IMR-90 (cell line): ENCODE measurements at regions not wholly inside any gene's neighbourhood (a gene's known extent, or its start where the extent isn't known, plus 50 kb on each side); places are given as distances from the start of the nearest gene placed in this dataset.

Source experiments
- ATAC-seq: fragments of 200-7000 bp; cut with Tn5 transposase; 2 replicates; pipeline ENCODE4 v1.9.1; 2020; ENCODE audit warnings: low read depth, mild to moderate bottlenecking, moderate library complexity
- BruUV-seq: library from RNA; stranded (reverse); fragments of 400-500 nt; replicated peaks from 2 replicates; lab custom pipeline; 2021; lab: Mats Ljungman, UMichigan
- CTCF ChIA-PET: fragments of 300-600 bp; formaldehyde crosslinking; extraction: SDS; loops from one replicate; lab custom pipeline; 2021; ENCODE audit warnings: antibody characterized with exemption; lab: Yijun Ruan, JAX
- POLR2A ChIA-PET: fragments of 300-600 bp; sonication (Branson Sonifier 250); formaldehyde crosslinking; loops from one replicate; lab custom pipeline; 2022; ENCODE audit warnings: antibody characterized with exemption; ENCODE audit not compliant: unreplicated experiment; lab: Charles Lee
- DNase-seq: peaks from one replicate; pipeline ENCODE4 v3.0.0; 2013
- H2AFZ ChIP-seq: replicated peaks from 2 replicates; pipeline ENCODE3; 2013; ENCODE audit warnings: low read length, mild to moderate bottlenecking; ENCODE audit not compliant: poor library complexity
- H2AK5ac ChIP-seq: 2 replicates; pipeline ENCODE4 v1.6.1; 2013; ENCODE audit warnings: low read depth, low read length, inconsistent platforms
- H2AK9ac ChIP-seq: replicated peaks from 2 replicates; pipeline ENCODE3; 2013; ENCODE audit warnings: mild to moderate bottlenecking, low read depth, low read length, moderate library complexity; ENCODE audit not compliant: poor library complexity
- H2BK120ac ChIP-seq: 2 replicates; pipeline ENCODE4 v1.6.1; 2013; ENCODE audit warnings: low read depth, low read length, inconsistent platforms
- H2BK15ac ChIP-seq: 3 replicates; pipeline ENCODE4 v1.6.1; 2013; ENCODE audit warnings: low read depth, low read length, inconsistent platforms
- H2BK20ac ChIP-seq: 2 replicates; pipeline ENCODE4 v1.6.1; 2013; ENCODE audit warnings: low read depth, mild to moderate bottlenecking, inconsistent platforms, low read length, moderate library complexity
- H2BK5ac ChIP-seq: 2 replicates; pipeline ENCODE4 v1.6.1; 2013; ENCODE audit warnings: mild to moderate bottlenecking, low read depth, low read length, inconsistent platforms; ENCODE audit not compliant: poor library complexity, severe bottlenecking
- H3K14ac ChIP-seq: replicated peaks from 2 replicates; pipeline ENCODE4 v1.6.1; 2013; ENCODE audit warnings: low read depth, low read length, inconsistent platforms
- H3K18ac ChIP-seq: 2 replicates; pipeline ENCODE4 v1.6.1; 2013; ENCODE audit warnings: low read depth, low read length, control low read depth
- H3K23ac ChIP-seq: 2 replicates; pipeline ENCODE4 v1.6.1; 2013; ENCODE audit warnings: low read depth, low read length, inconsistent platforms
- H3K27ac ChIP-seq: 2 replicates; pipeline ENCODE4 v1.5.1; 2013; ENCODE audit warnings: mild to moderate bottlenecking, control low read depth, low read length; ENCODE audit not compliant: insufficient read depth
- H3K27me3 ChIP-seq: 2 replicates; pipeline ENCODE4 v1.6.1; 2013; ENCODE audit warnings: low read length; ENCODE audit not compliant: control insufficient read depth, insufficient read depth
- H3K36me3 ChIP-seq: 2 replicates; pipeline ENCODE4 v1.6.1; 2013; ENCODE audit warnings: low read length, mixed read lengths; ENCODE audit not compliant: control insufficient read depth, insufficient read depth
- H3K4ac ChIP-seq: 2 replicates; pipeline ENCODE4 v1.6.1; 2013; ENCODE audit warnings: low read depth, low read length, inconsistent platforms
- H3K4me1 ChIP-seq: 2 replicates; pipeline ENCODE4 v1.6.1; 2013; ENCODE audit warnings: low read length, mixed read lengths; ENCODE audit not compliant: control insufficient read depth, insufficient read depth
- H3K4me2 ChIP-seq: 2 replicates; pipeline ENCODE4 v1.6.1; 2013; ENCODE audit warnings: low read depth, mild to moderate bottlenecking, control low read depth, low read length, moderate library complexity
- H3K4me3 ChIP-seq: 2 replicates; pipeline ENCODE4 v1.5.1; 2013; ENCODE audit warnings: low read depth, mild to moderate bottlenecking, control low read depth, low read length, moderate library complexity; ENCODE audit not compliant: insufficient read depth
- H3K56ac ChIP-seq: 2 replicates; pipeline ENCODE4 v1.6.1; 2013; ENCODE audit warnings: low read length, inconsistent platforms; ENCODE audit not compliant: insufficient read depth; ENCODE audit errors: extremely low read depth
- H3K79me1 ChIP-seq, 2 experiments: 2 replicates each; pipeline ENCODE4 v1.6.1; 2013; ENCODE audit warnings: low read length in 2 of 2, inconsistent platforms in 1 of 2, low read depth in 1 of 2
- H3K9ac ChIP-seq: 2 replicates; pipeline ENCODE4 v1.6.1; 2013; ENCODE audit warnings: low read depth, low read length, control low read depth
- H3K9me1 ChIP-seq: 2 replicates; pipeline ENCODE4 v1.6.1; 2013; ENCODE audit warnings: low read length, inconsistent platforms; ENCODE audit not compliant: insufficient read depth
- H3K9me3 ChIP-seq: 2 replicates; pipeline ENCODE4 v1.6.1; 2013; ENCODE audit warnings: low read length; ENCODE audit not compliant: control insufficient read depth, insufficient read depth
- H4K20me1 ChIP-seq: 2 replicates; pipeline ENCODE4 v1.6.1; 2013; ENCODE audit warnings: low read length, inconsistent platforms; ENCODE audit not compliant: insufficient read depth
- H4K5ac ChIP-seq: 2 replicates; pipeline ENCODE4 v1.6.1; 2013; ENCODE audit warnings: mild to moderate bottlenecking, low read depth, low read length, control low read depth
- H4K8ac ChIP-seq, 2 experiments: 2 replicates each; pipeline ENCODE4 v1.6.1; 2013; ENCODE audit warnings: low read depth in 2 of 2, low read length in 2 of 2, control low read depth in 1 of 2, inconsistent platforms in 1 of 2
- H4K91ac ChIP-seq: 2 replicates; pipeline ENCODE4 v1.6.1; 2013; ENCODE audit warnings: low read depth, low read length, inconsistent platforms; ENCODE audit not compliant: insufficient read depth
- BHLHE40 ChIP-seq: fragments of 150-350 bp; IDR thresholded peaks from 2 replicates; pipeline ENCODE4 v1.6.1; 2016; ENCODE audit warnings: mild to moderate bottlenecking, low read depth, low read length
- CEBPB ChIP-seq: IDR thresholded peaks from 2 replicates; pipeline ENCODE4 v1.6.1; 2012; ENCODE audit warnings: low read depth, low read length, improper control_type of control experiment
- CHD1 ChIP-seq: IDR thresholded peaks from 2 replicates; pipeline ENCODE4 v1.6.1; 2012; ENCODE audit warnings: low read depth, low read length, improper control_type of control experiment
- CTCF ChIP-seq: conservative IDR thresholded peaks from 2 replicates; pipeline ENCODE4 v1.5.1; 2012; ENCODE audit warnings: mild to moderate bottlenecking, low read depth, low read length, improper control_type of control experiment
- MAFK ChIP-seq: IDR thresholded peaks from 2 replicates; pipeline ENCODE4 v1.6.1; 2012; ENCODE audit warnings: low read depth, low read length, improper control_type of control experiment
- MAZ ChIP-seq: IDR thresholded peaks from 2 replicates; pipeline ENCODE4 v1.6.1; 2012; ENCODE audit warnings: low read depth, mild to moderate bottlenecking, low read length, improper control_type of control experiment, moderate library complexity, borderline replicate concordance
- MXI1 ChIP-seq: IDR thresholded peaks from 2 replicates; pipeline ENCODE4 v1.6.1; 2012; ENCODE audit warnings: low read depth, mild to moderate bottlenecking, low read length, moderate library complexity, borderline replicate concordance
- NFE2L2 ChIP-seq: fragments of 150-350 bp; IDR thresholded peaks from 2 replicates; pipeline ENCODE4 v1.6.1; 2016; ENCODE audit warnings: low read depth, mild to moderate bottlenecking, low read length
- RCOR1 ChIP-seq: IDR thresholded peaks from 2 replicates; pipeline ENCODE4 v1.6.1; 2012; ENCODE audit warnings: mild to moderate bottlenecking, low read length, improper control_type of control experiment; ENCODE audit not compliant: insufficient replicate concordance
- SMC3 ChIP-seq: fragments of 150-350 bp; IDR thresholded peaks from 2 replicates; pipeline ENCODE4 v1.6.1; 2016; ENCODE audit warnings: low read depth, mild to moderate bottlenecking, antibody characterized with exemption, low read length, moderate library complexity
- USF2 ChIP-seq: fragments of 150-350 bp; IDR thresholded peaks from 2 replicates; pipeline ENCODE4 v1.6.1; 2017; ENCODE audit warnings: mild to moderate bottlenecking, antibody characterized with exemption, low read length, low read depth
- WGBS, 2 experiments: methylation state at CpG; one replicate each; pipeline versions ENCODE4 v1.1.5 to v1.1.7; 2013; ENCODE audit warnings: missing lambda C conversion rate in 2 of 2; ENCODE audit not compliant: insufficient read length in 1 of 2; ENCODE audit errors: extremely low coverage in 2 of 2; 5-methylcytosine and 5-hydroxymethylcytosine counted together
- dilution Hi-C: fragments of 300-500 bp; cut with HindIII; formaldehyde crosslinking; loops from one replicate; pipeline ENCODE4 v1.14.3; 2018; ENCODE audit warnings: low sequenced_read_pairs; ENCODE audit not compliant: unreplicated experiment
- in situ Hi-C: fragments of 300-500 bp; cut with MboI; formaldehyde crosslinking; loops from 3 replicates; pipeline ENCODE4 v1.14.3; 2019; ENCODE audit warnings: low sequenced_read_pairs, inconsistent platforms, mixed read lengths
- intact Hi-C: fragments of 100-400 bp; cut with micrococcal nuclease; formaldehyde crosslinking; loops from 2 replicates; pipeline ENCODE4 v1.10.0; 2022
- TF ChIP-seq, protein P1 (sequence below): fragments of 150-350 bp; IDR thresholded peaks from 2 replicates; pipeline ENCODE4 v1.6.1; 2016; ENCODE audit warnings: low read depth, mild to moderate bottlenecking, low read length, moderate library complexity, borderline replicate concordance

DNA sequence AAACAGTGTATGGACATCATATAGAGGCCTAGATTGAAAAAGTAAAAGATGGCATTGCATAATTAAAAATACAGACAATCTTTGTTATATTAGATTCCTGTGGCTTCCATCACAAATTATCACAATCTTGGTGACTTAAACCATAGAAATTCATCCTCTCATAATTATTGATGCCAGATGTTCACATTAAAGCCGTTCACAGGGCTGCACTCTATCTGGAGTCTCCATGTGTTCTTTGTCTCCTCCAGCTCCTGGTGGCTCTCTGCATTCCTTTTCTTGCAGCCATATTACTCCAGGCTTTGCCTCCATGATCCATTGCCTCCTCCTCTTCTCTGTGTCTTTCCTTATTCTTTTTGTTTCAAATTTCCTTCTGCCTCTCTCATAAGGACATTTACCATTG lies 875.7 kb upstream of the USP15 start:
- ATAC-seq (no peak), DNase-seq (no peak)
- no peak overlapping the region for H2AFZ ChIP-seq
- H3K9me3 ChIP-seq, result peaks cover 12% of the 10 kb centered on the region
- H2AK9ac ChIP-seq, result no peak overlapping the region
- H3K4ac ChIP-seq, result no peak overlapping the region
- no peak overlapping the region for H3K18ac ChIP-seq
- no peaks in the 10 kb centered on the region for H3K9me1 ChIP-seq
- no TSS peak for BruUV-seq
- no peak overlapping the region for H2BK15ac ChIP-seq
- no peaks in the 10 kb centered on the region for H3K79me1 ChIP-seq
- H2BK5ac ChIP-seq, result no peak overlapping the region
- H3K27me3 ChIP-seq, result no peaks in the 10 kb centered on the region
- no peak overlapping the region for H3K14ac ChIP-seq
- H4K8ac ChIP-seq, result no peak overlapping the region
- H3K56ac ChIP-seq, result no peak overlapping the region
- no peak overlapping the region for H3K23ac ChIP-seq
- no peaks in the 10 kb centered on the region for H4K20me1 ChIP-seq
- no peak overlapping the region for H2BK20ac ChIP-seq
- H3K27ac ChIP-seq, result no peak overlapping the region
- intact Hi-C loops (no loop called here), dilution Hi-C loops (no loop called here), in situ Hi-C loops (no loop called here)
- no peak overlapping the region for H2AK5ac ChIP-seq
- ChIA-PET POLR2A (no interaction called here), CTCF (no interaction called here)
- no peak overlapping the region for H3K9ac ChIP-seq
- no CpG with 5 or more reads among the region's 1 CpG for WGBS, 2 experiments
- no peak overlapping the region for H4K91ac ChIP-seq
- no peak overlapping the region for H4K5ac ChIP-seq
- no peaks in the 10 kb centered on the region for H3K4me1 ChIP-seq
- H3K4me3 ChIP-seq, result no peak overlapping the region
- no peak overlapping the region for H3K4me2 ChIP-seq
- no peak overlapping the region for H2BK120ac ChIP-seq
- no peaks in the 10 kb centered on the region for H3K36me3 ChIP-seq
- TF ChIP-seq MAZ, result no peak
- no peak for TF ChIP-seq MAFK
- no peak for TF ChIP-seq NFE2L2
- TF ChIP-seq CHD1, result no peak
- TF ChIP-seq, protein P1, sequence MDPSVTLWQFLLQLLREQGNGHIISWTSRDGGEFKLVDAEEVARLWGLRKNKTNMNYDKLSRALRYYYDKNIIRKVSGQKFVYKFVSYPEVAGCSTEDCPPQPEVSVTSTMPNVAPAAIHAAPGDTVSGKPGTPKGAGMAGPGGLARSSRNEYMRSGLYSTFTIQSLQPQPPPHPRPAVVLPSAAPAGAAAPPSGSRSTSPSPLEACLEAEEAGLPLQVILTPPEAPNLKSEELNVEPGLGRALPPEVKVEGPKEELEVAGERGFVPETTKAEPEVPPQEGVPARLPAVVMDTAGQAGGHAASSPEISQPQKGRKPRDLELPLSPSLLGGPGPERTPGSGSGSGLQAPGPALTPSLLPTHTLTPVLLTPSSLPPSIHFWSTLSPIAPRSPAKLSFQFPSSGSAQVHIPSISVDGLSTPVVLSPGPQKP, result no peak
- TF ChIP-seq MXI1, result no peak
- no peak for TF ChIP-seq BHLHE40
- TF ChIP-seq USF2, result no peak
- TF ChIP-seq RCOR1, result no peak
- TF ChIP-seq CTCF, result no peak
- TF ChIP-seq SMC3, result no peak
- TF ChIP-seq CEBPB, result no peak
